ENCODE measurements at regions not wholly inside any gene's neighbourhood (a gene's known extent, or its start where the extent isn't known, plus 50 kb on each side); places are given as distances from the start of the nearest gene placed in this dataset.

DNA sequence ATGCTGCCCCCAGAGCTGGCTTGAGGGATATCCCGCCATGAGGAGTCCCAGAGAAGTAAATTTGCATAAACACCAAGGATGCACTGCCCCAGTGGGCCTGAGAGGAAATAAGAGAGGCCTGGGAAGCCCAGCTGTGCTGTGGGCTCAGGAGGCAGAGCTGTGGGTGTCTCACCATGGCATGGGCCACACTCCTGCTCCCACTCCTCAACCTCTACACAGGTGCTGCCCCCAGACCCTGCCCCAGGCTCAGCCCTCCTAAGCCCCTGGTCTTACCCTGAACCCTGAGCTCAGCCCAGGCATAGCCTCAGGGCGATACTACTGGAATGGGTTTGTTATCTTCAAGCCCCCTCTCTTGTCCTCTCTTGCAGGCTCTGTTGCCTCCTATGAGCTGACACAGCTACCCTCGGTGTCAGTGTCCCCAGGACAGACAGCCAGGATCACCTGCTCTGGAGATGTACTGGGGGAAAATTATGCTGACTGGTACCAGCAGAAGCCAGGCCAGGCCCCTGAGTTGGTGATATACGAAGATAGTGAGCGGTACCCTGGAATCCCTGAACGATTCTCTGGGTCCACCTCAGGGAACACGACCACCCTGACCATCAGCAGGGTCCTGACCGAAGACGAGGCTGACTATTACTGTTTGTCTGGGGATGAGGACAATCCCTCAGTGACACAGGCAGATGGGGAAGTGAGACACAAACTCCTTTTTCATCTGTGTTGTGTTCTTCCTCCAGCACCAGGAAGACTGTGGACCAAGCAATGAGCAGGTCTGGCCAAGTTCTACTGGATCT is 59.9 kb downstream of the GGTLC2 start:
- Histone ChIP-seq H3K4me3 (no peak overlapping the region), H3K4me2 (no peak overlapping the region), H2AFZ (no peak overlapping the region), H3K9me2 (replicated peaks; ENCODE audit: insufficient read depth) (no peaks in the 10 kb centered on the region), H4K20me1 (ENCODE audit: insufficient read depth, poor library complexity, severe bottlenecking) (no peaks in the 10 kb centered on the region), H3K4me1 (ENCODE audit: insufficient read depth) (peaks cover 25% of the 10 kb centered on the region), H3K27me3 (no peaks in the 10 kb centered on the region), H3K36me3 (replicated peaks; ENCODE audit: insufficient read depth, low read depth) (no peaks in the 10 kb centered on the region), H3K9me3 (ENCODE audit: low read depth) (no peaks in the 10 kb centered on the region), H3K79me2 (no peaks in the 10 kb centered on the region), H3K27ac (peak overlapping the region; percentile 72)
- WGBS (ENCODE audit: low lambda C conversion rate, missing lambda C conversion rate): 82% methylated on average over 9 of the region's 9 CpGs
- TF ChIP-seq EZH2phosphoT487 (IDR thresholded peaks at IDR 0.05; ENCODE audit: low read depth, severe bottlenecking, unreplicated experiment) (no peak), EZH2 (IDR thresholded peaks at IDR 0.05; ENCODE audit: borderline replicate concordance) (no peak)
- TF ChIP-seq, protein P1, sequence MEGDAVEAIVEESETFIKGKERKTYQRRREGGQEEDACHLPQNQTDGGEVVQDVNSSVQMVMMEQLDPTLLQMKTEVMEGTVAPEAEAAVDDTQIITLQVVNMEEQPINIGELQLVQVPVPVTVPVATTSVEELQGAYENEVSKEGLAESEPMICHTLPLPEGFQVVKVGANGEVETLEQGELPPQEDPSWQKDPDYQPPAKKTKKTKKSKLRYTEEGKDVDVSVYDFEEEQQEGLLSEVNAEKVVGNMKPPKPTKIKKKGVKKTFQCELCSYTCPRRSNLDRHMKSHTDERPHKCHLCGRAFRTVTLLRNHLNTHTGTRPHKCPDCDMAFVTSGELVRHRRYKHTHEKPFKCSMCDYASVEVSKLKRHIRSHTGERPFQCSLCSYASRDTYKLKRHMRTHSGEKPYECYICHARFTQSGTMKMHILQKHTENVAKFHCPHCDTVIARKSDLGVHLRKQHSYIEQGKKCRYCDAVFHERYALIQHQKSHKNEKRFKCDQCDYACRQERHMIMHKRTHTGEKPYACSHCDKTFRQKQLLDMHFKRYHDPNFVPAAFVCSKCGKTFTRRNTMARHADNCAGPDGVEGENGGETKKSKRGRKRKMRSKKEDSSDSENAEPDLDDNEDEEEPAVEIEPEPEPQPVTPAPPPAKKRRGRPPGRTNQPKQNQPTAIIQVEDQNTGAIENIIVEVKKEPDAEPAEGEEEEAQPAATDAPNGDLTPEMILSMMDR (IDR thresholded peaks at IDR 0.05; ENCODE audit: poor library complexity): no peak
- no peak for DNase-seq (ENCODE audit: low spot score)

DNA sequence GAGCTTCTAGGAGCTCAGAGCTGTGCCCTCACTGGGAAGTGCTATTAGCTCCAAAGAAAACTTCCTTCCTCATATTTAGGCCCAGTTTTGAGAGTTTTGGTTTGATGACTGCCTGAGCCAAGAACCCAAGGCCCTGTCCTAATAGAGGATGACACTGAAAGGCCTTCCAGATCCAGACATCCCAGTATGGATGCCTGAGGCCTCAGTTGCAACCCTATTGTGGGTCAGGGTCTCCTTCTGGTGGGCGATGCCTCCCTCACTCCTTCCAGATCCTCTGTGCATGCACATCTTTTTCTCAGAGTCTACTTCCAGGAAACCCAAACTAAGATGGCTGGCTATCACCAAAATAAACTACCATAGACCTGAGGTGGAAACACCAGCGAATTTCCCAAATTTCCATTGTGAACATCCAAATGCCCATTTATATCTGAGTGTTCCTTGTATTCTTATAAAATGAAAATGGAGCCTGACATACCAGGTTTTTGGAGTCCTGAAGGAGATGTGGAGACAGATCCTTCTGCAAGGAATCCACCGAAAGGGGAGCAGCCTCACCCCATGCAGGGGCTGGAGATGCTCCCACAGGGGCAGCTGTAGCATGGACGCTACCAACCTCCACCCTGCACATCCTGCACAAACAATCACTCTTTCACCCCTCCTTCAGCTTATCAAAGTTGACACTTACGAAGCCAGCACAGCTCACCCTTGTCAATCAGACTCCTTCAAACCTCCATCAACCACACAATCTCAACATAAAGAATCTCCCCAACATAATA is 61.1 kb downstream of the GGTLC2 start:
- DNase-seq (ENCODE audit: low spot score): no peak
- 74% methylated on average over 5 of the region's 5 CpGs for WGBS (ENCODE audit: low lambda C conversion rate, missing lambda C conversion rate)
- H3K9me3 ChIP-seq (ENCODE audit: low read depth): no peaks in the 10 kb centered on the region

GRCh38 chr22:22706253-22706915 is 62.0 kb downstream of the GGTLC2 start:
- Histone ChIP-seq H3K4me2 (no peak overlapping the region), H3K36me3 (replicated peaks; ENCODE audit: insufficient read depth, low read depth) (no peaks in the 10 kb centered on the region), H4K20me1 (ENCODE audit: insufficient read depth, poor library complexity, severe bottlenecking) (no peaks in the 10 kb centered on the region), H3K27ac (no peak overlapping the region), H3K4me1 (ENCODE audit: insufficient read depth) (peaks cover 24% of the 10 kb centered on the region), H3K9me3 (ENCODE audit: low read depth) (no peaks in the 10 kb centered on the region), H3K4me3 (no peak overlapping the region), H3K27me3 (no peaks in the 10 kb centered on the region), H2AFZ (no peak overlapping the region), H3K79me2 (no peaks in the 10 kb centered on the region), H3K9me2 (replicated peaks; ENCODE audit: insufficient read depth) (no peaks in the 10 kb centered on the region)
- no peak for DNase-seq (ENCODE audit: low spot score)
- 62% methylated on average over 4 of the region's 4 CpGs for WGBS (ENCODE audit: low lambda C conversion rate, missing lambda C conversion rate)
- TF ChIP-seq EZH2 (IDR thresholded peaks at IDR 0.05; ENCODE audit: borderline replicate concordance): no peak
- TF ChIP-seq, protein P1 (IDR thresholded peaks at IDR 0.05; ENCODE audit: poor library complexity): no peak
- no peak for TF ChIP-seq EZH2phosphoT487 (IDR thresholded peaks at IDR 0.05; ENCODE audit: low read depth, severe bottlenecking, unreplicated experiment)

More for the DNA sequence above, 61.1 kb downstream of the GGTLC2 start:
- Histone ChIP-seq H3K4me2 (no peak overlapping the region), H2AFZ (no peak overlapping the region), H3K27ac (no peak overlapping the region), H3K4me1 (ENCODE audit: insufficient read depth) (peaks cover 25% of the 10 kb centered on the region), H4K20me1 (ENCODE audit: insufficient read depth, poor library complexity, severe bottlenecking) (no peaks in the 10 kb centered on the region), H3K4me3 (no peak overlapping the region), H3K9me2 (replicated peaks; ENCODE audit: insufficient read depth) (no peaks in the 10 kb centered on the region), H3K36me3 (replicated peaks; ENCODE audit: insufficient read depth, low read depth) (no peaks in the 10 kb centered on the region), H3K79me2 (no peaks in the 10 kb centered on the region), H3K27me3 (no peaks in the 10 kb centered on the region)
- TF ChIP-seq EZH2phosphoT487 (IDR thresholded peaks at IDR 0.05; ENCODE audit: low read depth, severe bottlenecking, unreplicated experiment) (no peak), EZH2 (IDR thresholded peaks at IDR 0.05; ENCODE audit: borderline replicate concordance) (no peak)
- TF ChIP-seq, protein P1 (IDR thresholded peaks at IDR 0.05; ENCODE audit: poor library complexity): no peak

Data from hepatocyte (in vitro differentiated cells).